ENCODE measurements at regions not wholly inside any gene's neighbourhood (a gene's known extent, or its start where the extent isn't known, plus 50 kb on each side); places are given as distances from the start of the nearest gene placed in this dataset.

DNA sequence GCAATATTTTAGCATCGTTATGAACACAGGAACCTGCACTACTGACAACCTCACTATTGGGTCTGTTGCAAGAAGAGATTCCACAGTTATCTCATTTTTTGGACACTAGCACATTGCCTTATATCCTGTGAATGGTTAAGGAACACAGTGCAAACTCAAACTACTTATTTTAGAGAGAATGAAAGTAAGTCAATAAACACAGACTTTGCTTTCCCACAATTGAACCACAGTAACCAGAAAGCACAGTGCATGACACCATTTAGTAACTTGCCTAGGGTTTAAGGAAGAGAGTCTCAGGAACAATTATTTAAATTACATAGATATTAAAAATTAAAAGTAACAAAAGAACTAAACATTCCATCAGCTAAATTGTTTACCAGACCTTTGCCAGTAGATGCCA is 468.8 kb downstream of the ZWINT start:
- no peak for TF ChIP-seq POLR2AphosphoS5 (IDR thresholded peaks at IDR 0.05; ENCODE audit: low read depth, low read length)
- TF ChIP-seq POLR2A (IDR thresholded peaks at IDR 0.05; ENCODE audit: low read depth, low read length) = no peak
- no peak for TF ChIP-seq TAF1 (IDR thresholded peaks at IDR 0.05; ENCODE audit: low read depth, low read length)
- no peak for TF ChIP-seq SPI1 (IDR thresholded peaks at IDR 0.05; ENCODE audit: low read depth, low read length)
- TF ChIP-seq POU2F2 (IDR thresholded peaks at IDR 0.05; ENCODE audit: low read depth, low read length) = no peak
- TF ChIP-seq PAX5 (IDR thresholded peaks at IDR 0.05; ENCODE audit: insufficient read depth, low read length, severe bottlenecking) = no peak
